Liver (tissue), 8 donors: ENCODE measurements at regions not wholly inside any gene's neighbourhood (a gene's known extent, or its start where the extent isn't known, plus 50 kb on each side); places are given as distances from the start of the nearest gene placed in this dataset.

Experiments used
- DNase-seq: peaks from one replicate; pipeline ENCODE4 v3.0.0-alpha.2; 2017; ENCODE audit warnings: low spot score
- H3K27ac ChIP-seq, 2 donors: one replicate each; pipeline ENCODE4 v1.7.0; 2013; ENCODE audit warnings: inconsistent platforms in 2 of 2, low read length in 2 of 2, control low read depth in 1 of 2, low read depth in 1 of 2, mild to moderate bottlenecking in 1 of 2
- H3K27me3 ChIP-seq, 4 donors: one replicate each; pipeline versions ENCODE4 v1.6.1 to v1.7.0; 2013; ENCODE audit warnings: low read length in 3 of 4, inconsistent platforms in 1 of 4, mild to moderate bottlenecking in 1 of 4, moderate library complexity in 1 of 4; ENCODE audit not compliant: control insufficient read depth in 4 of 4, insufficient read depth in 4 of 4
- H3K36me3 ChIP-seq, 4 donors: one replicate each; pipeline versions ENCODE4 v1.6.1 to v1.7.0; 2013; ENCODE audit warnings: low read length in 3 of 4, mild to moderate bottlenecking in 3 of 4, low read depth in 1 of 4, moderate library complexity in 1 of 4; ENCODE audit not compliant: control insufficient read depth in 4 of 4, insufficient read depth in 3 of 4
- H3K4me1 ChIP-seq, 4 donors: one replicate each; pipeline versions ENCODE4 v1.6.1 to v1.7.0; 2013; ENCODE audit warnings: low read length in 3 of 4, mild to moderate bottlenecking in 3 of 4, moderate library complexity in 1 of 4; ENCODE audit not compliant: control insufficient read depth in 4 of 4, insufficient read depth in 4 of 4
- H3K4me3 ChIP-seq, 3 donors: one replicate each; pipeline versions ENCODE4 v1.6.1 to v1.7.0; 2013; ENCODE audit warnings: low read length in 3 of 3, control low read depth in 1 of 3, low read depth in 1 of 3, mild to moderate bottlenecking in 1 of 3
- H3K9ac ChIP-seq, 2 donors: one replicate each; pipeline ENCODE4 v1.7.0; 2013; ENCODE audit warnings: low read length in 2 of 2, mild to moderate bottlenecking in 2 of 2, moderate library complexity in 2 of 2, control low read depth in 1 of 2, low read depth in 1 of 2
- H3K9me3 ChIP-seq, 4 donors: one replicate each; pipeline versions ENCODE4 v1.6.1 to v1.7.0; 2013; ENCODE audit warnings: low read length in 3 of 4; ENCODE audit not compliant: control insufficient read depth in 4 of 4
- EGR1 ChIP-seq, 2 donors: IDR thresholded peaks; 2 replicates each; pipeline ENCODE4 v1.6.1; 2016 to 2018; ENCODE audit warnings: antibody characterized with exemption in 2 of 2, low read depth in 2 of 2
- FOXA1 ChIP-seq: IDR thresholded peaks from 2 replicates; pipeline ENCODE4 v1.6.1; 2016; ENCODE audit warnings: antibody characterized with exemption
- FOXA2 ChIP-seq: IDR thresholded peaks from 2 replicates; pipeline ENCODE4 v1.6.1; 2016; ENCODE audit warnings: antibody characterized with exemption
- GABPA ChIP-seq, 2 donors: IDR thresholded peaks in 1 of 2; conservative IDR thresholded peaks in 1 of 2; 2 replicates each; pipeline ENCODE4 v1.6.1; 2016; ENCODE audit warnings: antibody characterized with exemption in 2 of 2, mild to moderate bottlenecking in 1 of 2, moderate library complexity in 1 of 2
- HNF4A ChIP-seq, 2 donors: conservative IDR thresholded peaks; 2 replicates each; pipeline ENCODE4 v1.6.1; 2016; ENCODE audit warnings: antibody characterized with exemption in 2 of 2, mild to moderate bottlenecking in 2 of 2
- HNF4G ChIP-seq: IDR thresholded peaks from 2 replicates; pipeline ENCODE4 v1.6.1; 2016; ENCODE audit warnings: antibody characterized with exemption
- JUND ChIP-seq, 2 donors: IDR thresholded peaks; 2 replicates each; pipeline ENCODE4 v1.6.1; 2016; ENCODE audit warnings: antibody characterized with exemption in 2 of 2
- NR2F2 ChIP-seq: IDR thresholded peaks from 2 replicates; pipeline ENCODE4 v1.6.1; 2016; ENCODE audit warnings: antibody characterized with exemption
- RAD21 ChIP-seq, 2 donors: IDR thresholded peaks; 2 replicates each; pipeline ENCODE4 v1.6.1; 2016; ENCODE audit warnings: antibody characterized with exemption in 2 of 2, mild to moderate bottlenecking in 2 of 2
- RXRA ChIP-seq, 2 donors: IDR thresholded peaks; 2 replicates each; pipeline ENCODE4 v1.6.1; 2017 to 2018; ENCODE audit warnings: antibody characterized with exemption in 2 of 2, mild to moderate bottlenecking in 1 of 2
- SP1 ChIP-seq: IDR thresholded peaks from 2 replicates; pipeline ENCODE4 v1.6.1; 2018; ENCODE audit warnings: antibody characterized with exemption, mild to moderate bottlenecking
- TAF1 ChIP-seq: conservative IDR thresholded peaks from 2 replicates; pipeline ENCODE4 v1.6.1; 2016; ENCODE audit warnings: antibody characterized with exemption, mild to moderate bottlenecking
- YY1 ChIP-seq: IDR thresholded peaks from 2 replicates; pipeline ENCODE4 v1.6.1; 2016; ENCODE audit warnings: antibody characterized with exemption, mild to moderate bottlenecking
- WGBS: extraction: QIAGEN DNeasy Blood & Tissue Kit; methylation state at CpG from one replicate; pipeline ENCODE4 v1.1.7; 2013; 5-methylcytosine and 5-hydroxymethylcytosine counted together
- TF ChIP-seq, protein P1 (sequence below): IDR thresholded peaks from 2 replicates; pipeline ENCODE4 v1.6.1; 2016; ENCODE audit warnings: antibody characterized with exemption, mild to moderate bottlenecking
- TF ChIP-seq, protein P2 (sequence below): IDR thresholded peaks from 2 replicates; pipeline ENCODE4 v1.6.1; 2016; ENCODE audit warnings: antibody characterized with exemption
- TF ChIP-seq, protein P3 (sequence below): IDR thresholded peaks from 2 replicates; pipeline ENCODE4 v1.6.1; 2016; ENCODE audit warnings: antibody characterized with exemption
- TF ChIP-seq, protein P4 (sequence below): IDR thresholded peaks from 2 replicates; pipeline ENCODE4 v1.6.1; 2016; ENCODE audit warnings: antibody characterized with exemption
- TF ChIP-seq, protein P5 (sequence below): fragments of 150-350 bp; IDR thresholded peaks from 2 replicates; pipeline ENCODE4 v1.5.1; 2017; ENCODE audit warnings: improper control_type of control experiment, low read depth, low read length; ENCODE audit not compliant: missing input control
- donor health status: healthy.
- donor health status: healthy.
- donor health status: healthy.
- donor health status: healthy.
- donor health status: healthy.

DNA sequence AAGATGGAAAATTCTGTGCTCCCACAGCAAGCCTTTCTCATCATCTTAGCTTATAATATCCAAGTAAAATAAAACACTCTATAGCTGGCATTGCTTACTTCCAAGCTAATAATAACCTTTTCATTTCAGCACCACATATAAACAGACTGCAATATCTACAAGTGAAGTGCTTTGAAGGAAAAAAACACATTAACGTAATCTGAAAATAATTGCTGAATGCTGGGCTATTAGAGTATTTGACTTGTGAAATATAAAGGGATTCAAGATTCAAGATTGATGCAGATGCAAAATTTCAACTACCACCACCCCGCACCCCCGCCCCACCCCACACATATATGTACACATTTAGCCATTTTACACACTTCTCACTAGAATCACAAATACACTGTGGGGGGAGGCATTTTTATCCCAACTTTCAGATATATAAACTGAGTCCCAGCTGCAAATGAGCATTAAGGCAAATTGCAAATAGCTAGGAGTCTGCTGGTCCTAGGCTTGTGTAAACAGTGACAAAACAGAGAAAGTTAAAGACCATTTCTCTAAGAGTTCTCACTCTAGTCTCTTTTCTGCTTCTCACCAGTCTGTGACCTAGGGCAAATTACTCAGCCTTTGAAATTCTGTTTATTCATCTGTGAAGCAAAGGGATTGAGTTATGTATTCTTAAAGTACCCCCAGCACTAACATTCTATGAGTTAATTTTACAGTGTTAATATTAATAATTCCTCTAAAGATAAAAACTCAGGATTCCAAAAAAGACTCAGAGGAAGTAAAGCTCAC is 489.4 kb downstream of the PRELID2 start:
- TF ChIP-seq JUND (IDR thresholded peaks at IDR 0.05) (no peak), EGR1 (IDR thresholded peaks at IDR 0.05; ENCODE audit: low read depth in 2 of 2) (no peak), YY1 (no peak), SP1 (no peak), NR2F2 (no peak), TAF1 (no peak), FOXA2 (no peak), FOXA1 (no peak), RXRA (IDR thresholded peaks at IDR 0.05) (no peak), GABPA (IDR thresholded peaks at IDR 0.05 in 1 of 2, conservative IDR thresholded peaks at IDR 0.05 in 1 of 2) (no peak), RAD21 (IDR thresholded peaks at IDR 0.05) (no peak), HNF4G (no peak), HNF4A (conservative IDR thresholded peaks at IDR 0.05) (no peak)
- TF ChIP-seq, protein P1, sequence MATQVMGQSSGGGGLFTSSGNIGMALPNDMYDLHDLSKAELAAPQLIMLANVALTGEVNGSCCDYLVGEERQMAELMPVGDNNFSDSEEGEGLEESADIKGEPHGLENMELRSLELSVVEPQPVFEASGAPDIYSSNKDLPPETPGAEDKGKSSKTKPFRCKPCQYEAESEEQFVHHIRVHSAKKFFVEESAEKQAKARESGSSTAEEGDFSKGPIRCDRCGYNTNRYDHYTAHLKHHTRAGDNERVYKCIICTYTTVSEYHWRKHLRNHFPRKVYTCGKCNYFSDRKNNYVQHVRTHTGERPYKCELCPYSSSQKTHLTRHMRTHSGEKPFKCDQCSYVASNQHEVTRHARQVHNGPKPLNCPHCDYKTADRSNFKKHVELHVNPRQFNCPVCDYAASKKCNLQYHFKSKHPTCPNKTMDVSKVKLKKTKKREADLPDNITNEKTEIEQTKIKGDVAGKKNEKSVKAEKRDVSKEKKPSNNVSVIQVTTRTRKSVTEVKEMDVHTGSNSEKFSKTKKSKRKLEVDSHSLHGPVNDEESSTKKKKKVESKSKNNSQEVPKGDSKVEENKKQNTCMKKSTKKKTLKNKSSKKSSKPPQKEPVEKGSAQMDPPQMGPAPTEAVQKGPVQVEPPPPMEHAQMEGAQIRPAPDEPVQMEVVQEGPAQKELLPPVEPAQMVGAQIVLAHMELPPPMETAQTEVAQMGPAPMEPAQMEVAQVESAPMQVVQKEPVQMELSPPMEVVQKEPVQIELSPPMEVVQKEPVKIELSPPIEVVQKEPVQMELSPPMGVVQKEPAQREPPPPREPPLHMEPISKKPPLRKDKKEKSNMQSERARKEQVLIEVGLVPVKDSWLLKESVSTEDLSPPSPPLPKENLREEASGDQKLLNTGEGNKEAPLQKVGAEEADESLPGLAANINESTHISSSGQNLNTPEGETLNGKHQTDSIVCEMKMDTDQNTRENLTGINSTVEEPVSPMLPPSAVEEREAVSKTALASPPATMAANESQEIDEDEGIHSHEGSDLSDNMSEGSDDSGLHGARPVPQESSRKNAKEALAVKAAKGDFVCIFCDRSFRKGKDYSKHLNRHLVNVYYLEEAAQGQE, result no peak
- TF ChIP-seq, protein P2, sequence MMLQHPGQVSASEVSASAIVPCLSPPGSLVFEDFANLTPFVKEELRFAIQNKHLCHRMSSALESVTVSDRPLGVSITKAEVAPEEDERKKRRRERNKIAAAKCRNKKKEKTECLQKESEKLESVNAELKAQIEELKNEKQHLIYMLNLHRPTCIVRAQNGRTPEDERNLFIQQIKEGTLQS, result no peak
- TF ChIP-seq, protein P3, sequence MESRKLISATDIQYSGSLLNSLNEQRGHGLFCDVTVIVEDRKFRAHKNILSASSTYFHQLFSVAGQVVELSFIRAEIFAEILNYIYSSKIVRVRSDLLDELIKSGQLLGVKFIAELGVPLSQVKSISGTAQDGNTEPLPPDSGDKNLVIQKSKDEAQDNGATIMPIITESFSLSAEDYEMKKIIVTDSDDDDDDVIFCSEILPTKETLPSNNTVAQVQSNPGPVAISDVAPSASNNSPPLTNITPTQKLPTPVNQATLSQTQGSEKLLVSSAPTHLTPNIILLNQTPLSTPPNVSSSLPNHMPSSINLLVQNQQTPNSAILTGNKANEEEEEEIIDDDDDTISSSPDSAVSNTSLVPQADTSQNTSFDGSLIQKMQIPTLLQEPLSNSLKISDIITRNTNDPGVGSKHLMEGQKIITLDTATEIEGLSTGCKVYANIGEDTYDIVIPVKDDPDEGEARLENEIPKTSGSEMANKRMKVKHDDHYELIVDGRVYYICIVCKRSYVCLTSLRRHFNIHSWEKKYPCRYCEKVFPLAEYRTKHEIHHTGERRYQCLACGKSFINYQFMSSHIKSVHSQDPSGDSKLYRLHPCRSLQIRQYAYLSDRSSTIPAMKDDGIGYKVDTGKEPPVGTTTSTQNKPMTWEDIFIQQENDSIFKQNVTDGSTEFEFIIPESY, result no peak
- TF ChIP-seq, protein P4, sequence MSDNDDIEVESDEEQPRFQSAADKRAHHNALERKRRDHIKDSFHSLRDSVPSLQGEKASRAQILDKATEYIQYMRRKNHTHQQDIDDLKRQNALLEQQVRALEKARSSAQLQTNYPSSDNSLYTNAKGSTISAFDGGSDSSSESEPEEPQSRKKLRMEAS, result no peak
- TF ChIP-seq, protein P5, sequence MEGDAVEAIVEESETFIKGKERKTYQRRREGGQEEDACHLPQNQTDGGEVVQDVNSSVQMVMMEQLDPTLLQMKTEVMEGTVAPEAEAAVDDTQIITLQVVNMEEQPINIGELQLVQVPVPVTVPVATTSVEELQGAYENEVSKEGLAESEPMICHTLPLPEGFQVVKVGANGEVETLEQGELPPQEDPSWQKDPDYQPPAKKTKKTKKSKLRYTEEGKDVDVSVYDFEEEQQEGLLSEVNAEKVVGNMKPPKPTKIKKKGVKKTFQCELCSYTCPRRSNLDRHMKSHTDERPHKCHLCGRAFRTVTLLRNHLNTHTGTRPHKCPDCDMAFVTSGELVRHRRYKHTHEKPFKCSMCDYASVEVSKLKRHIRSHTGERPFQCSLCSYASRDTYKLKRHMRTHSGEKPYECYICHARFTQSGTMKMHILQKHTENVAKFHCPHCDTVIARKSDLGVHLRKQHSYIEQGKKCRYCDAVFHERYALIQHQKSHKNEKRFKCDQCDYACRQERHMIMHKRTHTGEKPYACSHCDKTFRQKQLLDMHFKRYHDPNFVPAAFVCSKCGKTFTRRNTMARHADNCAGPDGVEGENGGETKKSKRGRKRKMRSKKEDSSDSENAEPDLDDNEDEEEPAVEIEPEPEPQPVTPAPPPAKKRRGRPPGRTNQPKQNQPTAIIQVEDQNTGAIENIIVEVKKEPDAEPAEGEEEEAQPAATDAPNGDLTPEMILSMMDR, result no peak
- WGBS, result 90% methylated on average over 3 of the region's 3 CpGs
- H3K27me3 ChIP-seq, result no peaks in the 10 kb centered on the region
- DNase-seq, result no peak
- H3K9ac ChIP-seq, result no peak overlapping the region
- H3K36me3 ChIP-seq, result no peaks in the 10 kb centered on the region
- H3K27ac ChIP-seq, result no peak overlapping the region
- no peaks in the 10 kb centered on the region for H3K4me1 ChIP-seq
- no peaks in the 10 kb centered on the region for H3K9me3 ChIP-seq
- no peak overlapping the region for H3K4me3 ChIP-seq
